ENCODE measurements at regions not wholly inside any gene's neighbourhood (a gene's known extent, or its start where the extent isn't known, plus 50 kb on each side); places are given as distances from the start of the nearest gene placed in this dataset.
"Not testable (repeated sequence)": the region's sequence is repeated elsewhere in the genome, so short reads cannot be mapped to it uniquely, and the experiment has no call there.

GRCh38 chr2:3036432-3037125, 341.0 kb downstream of the EIPR1 start:
- no peak for DNase-seq (ENCODE audit: low read depth in 2 of 2)

DNA sequence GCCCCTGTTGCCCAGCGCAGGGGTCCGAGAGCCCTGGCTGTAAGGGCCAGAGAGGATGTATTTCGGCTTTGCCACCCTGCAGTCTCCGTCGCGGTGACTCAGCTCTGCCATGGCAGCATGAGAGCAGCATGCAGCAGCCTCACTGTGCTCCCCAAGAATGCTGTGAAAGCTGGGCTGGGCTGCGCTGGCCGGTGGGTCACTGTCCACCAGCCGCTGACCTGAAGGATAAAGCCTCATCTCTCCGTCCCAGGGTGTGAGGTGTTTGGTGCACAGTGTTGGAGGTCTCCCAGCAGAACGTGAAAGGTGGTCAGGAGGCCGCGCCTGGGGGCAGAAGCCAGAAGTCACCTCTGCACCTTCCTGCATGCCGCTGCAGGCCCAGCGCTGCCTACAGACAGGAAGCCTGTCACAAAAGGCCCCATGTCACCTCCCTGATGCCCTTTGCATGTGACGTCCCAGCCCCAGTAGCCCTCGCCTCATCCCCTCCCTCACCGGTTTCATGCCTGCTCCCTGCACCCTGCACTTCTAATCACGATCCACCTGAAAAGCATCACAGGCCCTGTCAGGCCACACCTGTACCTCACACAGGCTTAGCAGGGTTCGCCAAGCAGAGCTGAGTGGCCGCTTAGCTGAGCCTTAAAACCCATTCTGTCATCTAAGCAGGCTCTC, 342.1 kb downstream of the EIPR1 start:
- DNase-seq (ENCODE audit: low read depth in 2 of 2), result no peak

GRCh38 chr2:3034856-3035255, 342.8 kb downstream of the EIPR1 start:
- no peak for DNase-seq (ENCODE audit: low read depth in 2 of 2)

- no peak for DNase-seq (ENCODE audit: low read depth in 2 of 2)
Observed at GRCh38 chr2:3034396-3034795, 343.2 kb downstream of the EIPR1 start.

- DNase-seq (ENCODE audit: low read depth in 2 of 2), result no peak
Observed at GRCh38 chr2:3033315-3033714, 344.3 kb downstream of the EIPR1 start.

GRCh38 chr2:3030791-3031190, 346.8 kb downstream of the EIPR1 start:
- DNase-seq (ENCODE audit: low read depth in 2 of 2), result not testable (repeated sequence)

GRCh38 chr2:3025984-3026383, 351.6 kb downstream of the EIPR1 start:
- DNase-seq (ENCODE audit: low read depth in 2 of 2), result no peak

DNA sequence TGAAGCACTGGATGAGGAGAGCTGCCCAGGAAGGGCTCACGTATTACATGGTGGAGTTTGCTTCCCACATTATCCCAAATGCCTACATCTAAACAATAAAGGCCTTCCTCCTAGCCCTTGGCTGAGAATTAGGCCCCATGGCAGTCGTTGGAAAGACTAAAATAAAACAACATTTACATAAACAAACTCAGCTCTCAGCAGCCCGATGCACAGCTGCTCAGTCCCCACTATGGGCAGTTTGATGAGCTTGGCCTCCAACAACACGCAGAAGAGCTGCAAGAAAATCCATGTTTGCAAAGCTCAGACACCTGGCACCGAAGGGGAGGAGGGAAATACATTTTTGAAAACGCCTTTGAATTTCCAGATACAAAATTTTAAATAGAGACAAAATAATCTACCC, 352.4 kb downstream of the EIPR1 start:
- no peak for DNase-seq (ENCODE audit: low read depth in 2 of 2)

DNA sequence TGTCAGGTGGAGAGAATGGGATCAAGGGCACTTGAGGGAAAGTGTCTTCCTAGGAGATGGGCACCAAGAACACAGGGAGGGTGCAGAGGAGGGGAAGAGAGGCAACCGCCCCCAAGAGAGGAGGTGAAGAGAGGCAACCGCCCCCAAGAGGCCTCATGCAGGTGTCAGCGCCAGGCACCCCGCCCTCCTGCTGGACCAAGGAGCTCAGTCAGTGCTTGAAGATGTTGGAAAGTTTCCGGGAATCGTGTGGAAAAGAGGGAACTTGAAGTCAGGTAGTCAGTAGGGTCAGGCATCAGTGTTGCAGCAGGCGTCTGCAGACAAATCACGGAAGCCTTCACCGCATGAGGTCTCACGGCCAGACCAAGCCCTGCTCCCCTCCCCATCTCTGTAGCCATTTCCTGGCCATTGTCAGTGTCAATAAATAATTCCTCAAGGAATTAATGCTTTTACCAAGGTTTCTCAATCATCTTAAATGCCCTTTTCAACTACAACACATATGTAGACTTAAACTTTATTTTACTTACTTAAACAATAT, 353.1 kb downstream of the EIPR1 start:
- no peak for DNase-seq (ENCODE audit: low read depth in 2 of 2)

- no peak for DNase-seq (ENCODE audit: low read depth in 2 of 2)
Observed at GRCh38 chr2:3023531-3023930, 354.1 kb downstream of the EIPR1 start.

GRCh38 chr2:3022841-3023372, 354.7 kb downstream of the EIPR1 start:
- DNase-seq (ENCODE audit: low read depth in 2 of 2), result no peak

GRCh38 chr2:3021720-3022119, 355.9 kb downstream of the EIPR1 start:
- DNase-seq (ENCODE audit: low read depth in 2 of 2), result no peak

DNA sequence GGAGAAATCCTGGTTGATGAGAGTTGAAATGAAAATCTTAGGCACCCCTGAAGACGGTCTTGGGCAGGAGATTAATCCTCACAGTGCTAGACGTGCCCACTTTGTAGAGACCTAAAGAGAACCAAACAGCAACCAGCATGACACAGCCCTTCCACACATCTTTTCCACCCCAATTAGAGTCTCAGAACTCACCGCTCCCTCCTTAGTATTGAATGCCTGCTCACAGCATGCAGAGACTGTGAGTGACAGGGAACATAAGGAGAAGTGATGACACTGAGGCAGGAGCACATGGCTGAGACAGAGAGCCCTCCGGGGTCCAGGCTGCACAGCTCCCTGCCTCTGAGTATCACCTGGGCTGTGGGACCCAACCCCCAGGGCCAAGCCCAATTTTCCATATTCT, 367.6 kb downstream of the EIPR1 start:
- no peak for DNase-seq (ENCODE audit: low read depth in 2 of 2)

DNA sequence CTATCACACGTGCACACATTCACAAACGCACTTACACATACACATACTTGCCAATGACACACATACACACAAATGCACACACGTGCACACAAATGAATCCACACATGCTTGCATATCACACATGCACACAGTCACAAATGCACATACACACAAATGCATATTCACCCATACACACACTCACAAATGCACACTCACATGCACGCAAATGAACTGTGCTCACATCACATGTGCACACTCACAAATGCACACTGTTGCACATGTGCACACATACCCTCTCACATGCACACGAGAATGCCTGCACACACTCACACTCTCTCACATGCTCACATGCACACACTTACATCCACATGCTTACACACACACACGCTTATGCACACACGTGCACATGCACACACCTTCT, 368.1 kb downstream of the EIPR1 start:
- no peak for DNase-seq (ENCODE audit: low read depth in 2 of 2)

DNA sequence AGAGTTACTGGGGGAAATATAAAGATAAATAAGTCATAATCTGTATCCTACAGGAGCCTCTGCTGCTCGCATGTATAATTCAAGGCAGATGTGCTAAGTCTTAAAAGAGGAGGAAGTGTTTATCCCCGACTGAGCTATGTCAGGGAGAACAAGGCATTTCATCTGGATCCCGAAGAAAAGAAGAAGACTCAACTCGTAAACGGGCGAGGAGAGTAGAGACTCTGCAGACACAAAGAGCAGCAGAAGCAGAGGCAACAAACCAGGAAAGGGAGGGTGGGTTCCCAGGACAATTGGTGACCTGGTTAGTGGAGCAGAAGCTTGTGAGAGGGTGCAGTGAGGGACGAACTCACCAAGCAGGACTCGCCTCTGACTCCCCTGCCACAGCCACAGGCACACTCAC, 368.6 kb downstream of the EIPR1 start:
- DNase-seq (ENCODE audit: low read depth in 2 of 2), result no peak

- no peak for DNase-seq (ENCODE audit: low read depth in 2 of 2)
Observed at GRCh38 chr2:3008561-3008960, 369.1 kb downstream of the EIPR1 start.

DNA sequence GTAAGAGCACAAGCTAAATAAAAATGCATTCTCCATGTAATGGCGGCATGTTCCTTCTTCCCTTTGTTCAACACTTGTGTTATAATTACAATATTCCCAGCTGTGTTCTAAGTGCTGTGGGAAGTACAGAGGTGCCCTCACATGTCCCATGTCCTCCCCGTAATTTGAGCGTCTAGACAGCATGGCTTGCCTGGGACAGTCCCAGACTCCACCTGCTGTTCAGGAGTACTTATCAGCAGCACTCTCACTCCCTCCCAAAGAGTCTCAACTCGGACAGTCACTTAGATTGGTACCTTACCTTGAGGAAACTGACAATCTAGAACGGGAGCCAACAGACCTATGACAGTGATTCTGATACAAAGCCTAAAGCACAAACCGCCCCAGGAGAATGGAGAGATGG, 370.5 kb downstream of the EIPR1 start:
- DNase-seq (ENCODE audit: low read depth in 2 of 2), result no peak

DNA sequence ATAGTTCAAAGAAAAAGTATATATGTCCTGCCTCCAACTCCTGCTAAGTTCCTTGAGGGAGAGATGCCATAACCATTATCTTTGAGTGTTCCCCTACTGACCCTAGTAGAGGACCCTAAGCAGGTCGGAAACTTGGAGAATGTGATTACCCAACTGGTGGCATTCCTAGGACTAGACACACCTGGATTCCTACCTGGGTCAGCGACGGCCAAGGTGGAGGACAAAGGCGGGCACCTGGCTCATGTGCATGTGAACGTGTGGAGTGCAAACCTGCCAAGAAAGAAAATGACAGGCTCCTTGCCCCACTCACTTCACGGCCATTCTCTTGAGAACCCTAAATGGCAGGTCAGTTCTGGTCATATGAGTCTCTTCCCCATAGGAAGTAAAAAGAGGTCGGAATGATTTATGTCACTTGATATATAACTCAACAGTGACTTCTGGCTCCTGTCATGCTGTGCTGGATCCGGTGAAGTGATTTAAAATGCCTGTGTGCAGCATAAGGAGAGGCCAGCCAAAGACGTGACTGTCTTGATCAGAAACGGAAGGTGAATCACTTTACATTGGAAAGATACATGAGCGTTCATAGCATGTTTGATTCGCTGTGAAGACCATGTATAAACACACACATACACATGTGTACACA, 371.6 kb downstream of the EIPR1 start:
- no peak for DNase-seq (ENCODE audit: low read depth in 2 of 2)

DNA sequence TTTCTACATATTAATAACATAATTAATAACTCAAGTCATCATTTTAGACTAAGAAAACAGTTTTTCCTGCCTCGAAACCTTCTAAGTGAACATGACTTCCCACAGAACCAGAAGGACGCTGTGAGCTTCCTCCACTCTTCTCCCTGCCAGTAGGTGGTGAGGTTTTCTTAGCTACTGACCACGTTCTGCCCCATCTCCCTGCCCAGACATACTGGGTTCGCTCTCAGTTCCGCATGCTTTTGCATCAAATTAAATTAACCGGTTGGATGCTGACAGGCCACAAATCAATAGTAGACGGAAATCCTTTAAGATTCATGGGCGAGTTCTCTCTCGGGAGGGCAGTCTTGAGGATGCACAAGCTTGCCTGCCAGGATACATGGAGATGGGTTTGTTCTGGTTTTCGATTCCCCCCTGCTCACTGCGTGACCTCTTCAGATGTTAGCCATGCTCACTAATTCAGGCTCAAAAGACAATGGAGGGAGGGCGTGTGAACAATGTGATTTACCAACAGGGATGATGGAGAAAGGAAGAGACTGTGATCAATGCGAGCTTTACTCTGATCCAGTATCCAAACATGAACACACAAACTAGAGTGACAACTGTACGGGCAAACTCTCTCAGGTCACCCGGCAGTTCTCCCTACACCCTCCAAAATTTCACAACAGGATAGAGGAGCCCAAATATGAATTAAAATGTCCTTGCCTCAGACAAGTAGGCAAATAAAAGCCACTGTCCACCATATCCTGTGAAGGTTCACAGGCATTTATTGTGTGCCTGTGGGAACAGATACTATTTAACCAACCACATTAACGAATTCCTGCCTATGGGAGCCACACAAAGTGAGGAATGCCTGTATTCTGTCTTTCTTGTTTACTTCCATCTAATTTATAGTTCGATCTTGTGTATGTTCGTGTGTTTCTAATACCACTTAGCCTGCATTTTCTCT, 375.7 kb downstream of the EIPR1 start:
- DNase-seq (ENCODE audit: low read depth in 2 of 2), result no peak

DNA sequence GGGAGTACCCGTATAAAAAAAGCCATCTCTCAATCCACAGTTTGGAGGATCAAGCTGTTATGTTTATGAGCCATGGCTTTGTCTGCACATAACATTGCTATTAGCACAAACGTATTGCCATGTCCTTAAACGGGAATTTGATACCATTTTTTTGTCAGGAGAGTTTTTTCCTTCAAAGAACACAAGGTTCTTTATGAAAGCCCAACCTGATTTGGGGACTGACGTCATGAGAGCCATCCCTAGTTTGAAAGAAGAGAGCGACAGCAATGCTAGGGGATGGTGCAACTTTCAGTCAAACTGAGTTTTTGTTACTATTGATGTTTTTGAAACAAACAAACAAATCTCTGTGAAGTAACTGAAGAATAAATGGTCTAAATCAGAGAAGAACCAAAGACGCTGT, 376.6 kb downstream of the EIPR1 start:
- no peak for DNase-seq (ENCODE audit: low read depth in 2 of 2)

DNA sequence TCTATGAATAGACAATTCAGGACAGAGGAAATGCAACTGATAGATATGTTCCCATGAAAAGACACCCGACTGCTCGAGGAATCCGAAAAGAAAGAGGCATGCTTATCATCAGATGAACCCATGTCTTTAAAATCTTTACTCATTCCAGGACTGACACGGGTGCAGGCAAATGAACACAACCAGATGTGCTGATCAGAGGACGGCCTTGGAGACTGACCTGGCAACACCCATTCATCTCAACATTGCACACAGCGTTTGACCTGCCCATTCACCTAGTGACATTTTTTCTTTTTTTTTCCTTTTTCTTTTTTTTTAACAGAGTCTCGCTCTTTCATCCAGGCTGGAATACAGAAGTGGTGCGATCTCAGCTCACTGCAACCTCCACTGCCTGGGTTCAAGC, 377.5 kb downstream of the EIPR1 start:
- DNase-seq (ENCODE audit: low read depth in 2 of 2), result no peak

- DNase-seq (ENCODE audit: low read depth in 2 of 2), result no peak
Observed at GRCh38 chr2:2998971-2999370, 378.6 kb downstream of the EIPR1 start.
